CD1c-positive myeloid dendritic cell (primary cell): ENCODE measurements at regions not wholly inside any gene's neighbourhood (a gene's known extent, or its start where the extent isn't known, plus 50 kb on each side); places are given as distances from the start of the nearest gene placed in this dataset.

ENCODE experiments used
- DNase-seq: peaks from one replicate; pipeline ENCODE4 v3.0.0-alpha.2; 2016; ENCODE audit errors: extremely low spot score

DNA sequence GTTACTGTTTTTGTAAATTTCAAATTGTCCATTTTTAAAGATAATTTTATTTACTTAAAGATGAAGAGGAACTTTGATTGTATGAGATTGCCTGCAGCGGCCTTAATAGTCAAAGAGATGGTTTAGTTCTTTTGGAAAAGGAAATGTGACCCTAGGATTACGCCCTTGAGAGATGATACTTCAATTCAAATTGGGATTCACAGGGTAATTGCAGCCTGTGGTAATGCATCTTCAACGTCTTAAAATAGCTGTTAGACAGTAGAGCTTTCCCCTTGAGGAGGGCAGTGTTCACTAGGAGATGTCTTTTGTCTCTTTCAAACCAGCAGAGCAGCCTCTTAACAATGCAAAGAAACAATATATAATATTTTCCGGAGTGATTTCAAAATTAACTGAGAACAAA lies 127.1 kb downstream of the TAF11L14 start:
- DNase-seq, result no peak

- DNase-seq, result no peak
These were observed 129.0 kb downstream of the TAF11L14 start for GRCh38 chr5:17763301-17763700.

GRCh38 chr5:17766031-17766430 lies 131.8 kb downstream of the TAF11L14 start:
- DNase-seq, result peak; percentile 50

GRCh38 chr5:17769277-17769676 lies 135.0 kb downstream of the TAF11L14 start:
- DNase-seq, result no peak

DNA sequence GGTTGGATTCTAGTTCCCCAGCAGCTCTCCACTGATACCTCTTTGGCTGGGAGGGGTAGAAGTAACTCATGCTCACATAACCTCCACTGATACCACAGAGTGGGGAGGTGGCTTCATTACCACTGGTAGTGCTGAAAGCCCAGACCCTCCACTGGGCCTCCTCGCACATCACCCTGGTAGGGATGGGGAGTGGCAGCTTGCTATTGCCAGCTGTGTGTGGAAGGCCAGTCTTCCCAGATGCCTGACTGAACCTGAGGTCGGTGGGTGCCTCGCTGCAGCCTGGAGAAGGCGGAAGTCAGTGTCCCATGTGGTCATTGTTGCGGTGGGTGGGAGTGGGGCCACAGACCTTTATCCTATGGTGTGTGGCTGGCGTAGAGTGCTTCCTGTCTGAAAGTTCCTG lies 138.0 kb downstream of the TAF11L14 start:
- no peak for DNase-seq

GRCh38 chr5:17785774-17786173 lies 151.5 kb downstream of the TAF11L14 start:
- no peak for DNase-seq

GRCh38 chr5:17788351-17788750 lies 154.1 kb downstream of the TAF11L14 start:
- DNase-seq, result no peak

DNA sequence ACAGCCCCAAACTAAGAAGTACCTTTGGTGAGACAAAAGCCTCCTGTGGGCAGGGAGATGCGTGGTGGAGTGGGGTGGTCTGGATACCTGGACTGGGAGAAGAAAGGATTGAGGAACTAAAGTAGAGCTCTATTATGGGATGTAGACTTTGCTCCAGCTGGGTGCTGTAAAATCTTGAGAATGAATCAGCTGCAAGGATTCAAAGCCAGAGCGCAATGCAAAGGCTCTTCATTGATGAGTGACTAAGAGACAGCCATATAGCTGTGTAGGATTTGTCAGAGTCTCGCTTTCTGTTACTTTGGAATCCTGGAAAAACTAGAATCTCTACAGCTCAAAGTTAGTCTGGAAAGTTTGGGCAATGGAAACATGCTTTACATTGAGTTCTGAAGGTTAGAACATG lies 159.9 kb downstream of the TAF11L14 start:
- no peak for DNase-seq

GRCh38 chr5:17794815-17795214 lies 160.6 kb downstream of the TAF11L14 start:
- no peak for DNase-seq

- DNase-seq, result no peak
These were observed 161.9 kb downstream of the TAF11L14 start for GRCh38 chr5:17796142-17796541.

DNA sequence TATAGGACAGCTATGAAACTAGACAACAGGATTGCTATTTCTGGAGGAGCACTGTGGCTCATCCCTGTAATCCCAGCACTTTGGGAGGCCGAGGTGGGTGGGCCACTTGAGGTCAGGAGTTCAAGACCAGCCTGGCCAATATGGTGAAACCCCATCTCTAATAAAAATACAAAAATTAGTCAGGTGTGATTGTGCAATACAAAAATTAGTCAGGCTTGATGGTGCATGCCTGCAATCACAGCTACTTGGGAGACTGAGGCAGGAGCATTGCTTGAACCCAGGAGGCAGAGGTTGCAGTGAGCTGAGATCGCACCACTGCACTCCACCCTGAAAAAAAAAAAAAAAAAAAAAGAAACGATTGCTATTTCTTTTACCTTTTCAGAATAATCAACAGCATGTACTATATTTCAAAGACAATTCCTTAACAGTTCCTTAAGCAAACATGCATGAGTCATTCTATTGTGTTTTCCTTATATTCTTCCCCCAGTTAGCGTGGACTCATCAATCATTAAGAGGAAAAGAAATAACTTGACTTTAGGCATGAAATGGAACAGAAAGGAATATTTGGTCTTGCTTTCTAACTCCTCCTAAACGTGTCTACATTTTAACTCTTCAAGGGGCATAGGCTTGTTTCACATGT lies 162.6 kb downstream of the TAF11L14 start:
- DNase-seq, result no peak

- DNase-seq, result no peak
These were observed 165.3 kb downstream of the TAF11L14 start for GRCh38 chr5:17799521-17799920.

DNA sequence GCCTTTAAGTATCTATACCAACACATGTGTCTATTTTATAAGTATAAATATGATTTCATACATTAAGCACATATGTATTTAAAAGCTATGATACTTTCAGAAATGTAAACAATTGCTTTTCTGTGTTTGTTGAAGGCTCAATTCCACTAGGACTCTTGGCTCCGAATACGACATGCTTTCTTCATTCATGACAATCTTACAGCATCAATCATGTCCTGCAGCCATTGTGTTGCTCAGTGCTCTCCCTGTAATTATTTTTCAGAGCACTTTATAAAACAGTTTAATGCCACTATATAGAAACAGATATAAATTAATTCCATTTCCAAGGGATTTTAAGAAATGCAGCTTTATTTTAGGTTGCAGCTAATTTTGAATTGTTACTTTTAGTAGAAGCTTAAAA lies 167.3 kb downstream of the TAF11L14 start:
- no peak for DNase-seq

GRCh38 chr5:17802256-17802655 lies 168.0 kb downstream of the TAF11L14 start:
- no peak for DNase-seq

DNA sequence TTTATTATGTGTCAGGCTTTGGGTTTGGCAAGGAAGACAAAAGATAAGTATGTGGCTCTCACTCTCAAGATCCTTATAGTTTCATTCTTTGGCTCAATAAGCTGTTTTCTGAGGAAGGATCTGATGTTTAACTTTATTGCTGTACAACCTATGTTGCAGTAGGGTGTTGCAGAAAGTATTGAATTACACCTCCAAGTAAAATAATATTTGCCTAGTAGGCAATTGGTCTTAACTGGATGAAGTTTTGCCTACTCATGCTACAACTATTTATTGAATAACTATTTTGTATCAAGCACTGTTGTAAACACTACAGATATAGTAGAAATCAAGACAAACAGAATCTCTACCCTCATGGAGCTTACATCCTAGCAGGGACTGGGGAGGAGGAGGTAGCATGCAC lies 169.7 kb downstream of the TAF11L14 start:
- no peak for DNase-seq

DNA sequence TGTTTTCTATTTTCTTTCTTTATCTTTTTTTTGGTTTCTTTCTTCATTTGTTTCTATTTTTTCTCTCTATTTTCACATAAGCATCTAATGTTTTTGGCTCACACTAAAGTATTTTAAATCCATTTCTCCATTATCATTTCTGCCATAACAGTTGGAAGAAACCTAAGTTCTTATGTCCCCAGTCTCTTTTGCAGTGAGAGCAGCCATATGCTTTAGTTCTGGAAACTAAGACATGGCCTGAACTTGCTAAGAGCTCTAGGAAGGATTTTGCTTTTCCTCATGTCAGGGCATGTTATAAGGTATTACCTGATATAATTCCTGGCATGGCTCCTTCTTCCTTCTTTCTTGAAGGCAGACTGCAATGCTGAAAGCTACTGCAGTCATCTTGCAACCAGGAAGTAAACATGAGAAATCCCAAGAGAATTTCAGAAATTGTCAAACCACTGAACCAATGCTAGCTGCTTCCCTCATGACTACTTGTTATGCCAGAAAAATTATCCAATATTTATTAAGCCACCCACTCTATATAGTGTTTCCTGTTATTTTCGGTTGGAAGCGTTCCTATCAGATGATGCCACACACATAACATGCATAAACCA lies 171.1 kb downstream of the TAF11L14 start:
- DNase-seq, result no peak

- DNase-seq, result no peak
These were observed 172.7 kb downstream of the TAF11L14 start for GRCh38 chr5:17806818-17807468.

DNA sequence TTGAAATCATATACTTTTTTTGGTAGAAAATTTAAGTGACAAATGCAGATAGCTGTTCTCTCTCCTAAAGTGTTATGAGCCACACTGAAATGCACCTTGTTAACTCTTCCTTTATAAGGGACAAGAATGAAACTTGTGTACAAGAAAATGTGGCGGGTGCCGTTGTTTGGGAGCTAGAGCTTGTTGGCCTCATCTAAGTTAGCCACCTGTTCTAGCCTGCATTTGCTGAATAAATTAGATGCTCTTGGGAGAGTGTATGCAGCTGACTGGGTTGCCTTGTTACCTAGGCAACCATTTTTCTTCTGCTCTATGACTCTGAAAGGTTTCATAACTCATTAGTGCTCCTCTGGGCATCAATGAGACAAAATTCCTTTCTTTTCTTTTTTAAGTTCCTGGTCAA lies 174.3 kb downstream of the TAF11L14 start:
- DNase-seq, result no peak

DNA sequence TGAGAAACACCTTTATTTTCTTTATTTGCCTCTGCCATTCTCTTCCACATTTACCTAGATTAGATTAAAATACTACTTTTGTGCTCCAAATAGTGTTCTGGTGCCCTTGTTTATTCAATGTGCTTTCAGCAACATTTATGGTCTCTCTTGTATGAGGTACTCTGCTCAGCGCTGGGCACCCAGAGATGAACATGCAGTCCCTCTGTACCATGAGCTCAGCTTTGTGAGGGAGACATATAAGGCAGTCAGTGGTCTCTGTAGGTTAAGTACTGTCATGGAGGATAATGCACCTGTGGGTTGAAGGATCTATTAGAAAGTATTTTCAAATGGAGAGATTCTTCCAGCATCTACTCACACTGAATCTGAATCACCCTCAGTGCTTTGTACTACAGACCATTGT lies 176.5 kb downstream of the TAF11L14 start:
- DNase-seq, result no peak

DNA sequence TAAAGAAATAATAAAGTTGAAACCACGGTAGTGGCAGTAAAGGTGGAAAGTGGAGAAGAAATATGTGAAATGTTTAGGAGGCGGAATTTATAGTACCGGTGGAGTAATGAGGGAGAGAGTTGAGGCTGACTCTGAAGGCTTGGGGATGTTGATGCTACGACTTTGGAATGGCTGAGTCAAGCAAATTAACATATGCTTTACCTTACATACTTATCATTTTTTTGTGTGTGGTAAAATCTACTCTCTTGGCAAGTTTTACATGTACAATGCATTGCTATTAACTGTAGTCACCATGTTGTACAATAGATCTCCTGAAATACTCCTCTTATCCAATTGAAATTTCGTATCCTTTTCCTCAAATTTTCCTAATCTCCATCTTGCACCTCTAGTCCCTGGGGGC lies 179.0 kb downstream of the TAF11L14 start:
- DNase-seq, result no peak

DNA sequence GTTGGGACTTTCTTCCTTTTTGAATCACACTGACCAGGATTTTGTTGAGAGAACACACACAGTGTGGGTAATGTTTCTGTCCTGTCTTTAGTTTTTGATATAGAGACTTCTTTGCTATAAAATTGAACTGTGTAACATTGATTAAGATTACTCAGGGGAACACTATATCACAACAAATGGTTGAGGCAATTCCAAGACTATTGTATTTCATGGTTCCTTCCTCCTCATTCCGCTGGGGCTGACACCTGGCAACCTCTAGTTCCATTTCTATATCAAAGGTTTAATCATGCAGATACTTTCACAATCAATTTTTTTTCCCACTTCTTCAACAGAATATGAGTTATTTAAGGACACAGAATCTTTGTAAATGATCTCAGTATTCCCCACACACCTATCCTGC lies 182.2 kb downstream of the TAF11L14 start:
- DNase-seq, result no peak

DNA sequence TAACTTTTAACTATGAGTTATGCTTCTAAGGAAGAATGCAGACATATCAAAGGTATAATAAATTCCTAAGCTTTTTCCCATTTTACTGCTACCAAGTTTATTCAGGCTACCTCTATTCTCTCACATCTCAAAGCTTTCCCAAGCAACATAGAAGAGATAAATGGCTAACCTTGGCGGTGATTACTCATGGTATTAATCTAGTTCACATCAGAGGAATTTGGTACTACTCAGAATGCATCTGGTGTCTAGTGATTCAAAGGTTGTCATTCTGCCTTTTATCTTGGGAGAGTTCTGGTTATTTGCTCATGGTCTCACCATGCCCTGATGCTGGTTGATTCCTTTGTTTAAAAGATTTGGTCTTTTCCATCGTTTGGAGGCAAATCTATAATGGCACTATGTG lies 182.7 kb downstream of the TAF11L14 start:
- no peak for DNase-seq

- no peak for DNase-seq
These were observed 183.7 kb downstream of the TAF11L14 start for GRCh38 chr5:17817990-17818389.

GRCh38 chr5:17819783-17820182 lies 185.5 kb downstream of the TAF11L14 start:
- DNase-seq, result no peak
